ENCODE measurements at regions not wholly inside any gene's neighbourhood (a gene's known extent, or its start where the extent isn't known, plus 50 kb on each side); places are given as distances from the start of the nearest gene placed in this dataset.

GRCh38 chr9:680106-680505, 161.4 kb upstream of the DMRT1 start:
- DNase-seq (ENCODE audit: low spot score in 2 of 2) = no peak
- intact Hi-C loops (cut with DNase I; ENCODE audit: low total_unique reads) = no loop called here
- TF ChIP-seq POLR2A (IDR thresholded peaks at IDR 0.05) = no peak
- no peak for TF ChIP-seq CTCF (IDR thresholded peaks at IDR 0.05)
- 70 to 84% methylated on average over 5 of the region's 5 CpGs for WGBS, 2 donors
- H3K4me3 ChIP-seq (ENCODE audit: low read depth, poor library complexity, severe bottlenecking) = no peak overlapping the region

- no peak overlapping the region for H3K4me3 ChIP-seq (ENCODE audit: low read depth, poor library complexity, severe bottlenecking)
- TF ChIP-seq CTCF (IDR thresholded peaks at IDR 0.05) (peak in 1 of 3 donors; percentile 23), POLR2A (IDR thresholded peaks at IDR 0.05) (no peak)
- intact Hi-C loops (cut with DNase I; ENCODE audit: low total_unique reads) = no loop called here
- no peak for DNase-seq (ENCODE audit: low spot score in 2 of 2)
- WGBS, 2 donors = 84 to 85% methylated on average over 12 of the region's 12 CpGs
Measured at GRCh38 chr9:682633-683508, 158.6 kb upstream of the DMRT1 start.

GRCh38 chr9:683509-684021, 157.9 kb upstream of the DMRT1 start:
- intact Hi-C loops (cut with DNase I; ENCODE audit: low total_unique reads) = no loop called here
- DNase-seq (ENCODE audit: low spot score in 2 of 2) = no peak
- TF ChIP-seq POLR2A (IDR thresholded peaks at IDR 0.05) (no peak), CTCF (IDR thresholded peaks at IDR 0.05) (no peak)
- WGBS, 2 donors = 46 to 55% methylated on average over 2 of the region's 2 CpGs
- H3K4me3 ChIP-seq (ENCODE audit: low read depth, poor library complexity, severe bottlenecking) = no peak overlapping the region

- DNase-seq (ENCODE audit: low spot score in 2 of 2) = no peak
- intact Hi-C loops (cut with DNase I; ENCODE audit: low total_unique reads) = no loop called here
- WGBS, 2 donors = 23 to 25% methylated on average over 9 of the region's 9 CpGs
- TF ChIP-seq POLR2A (IDR thresholded peaks at IDR 0.05) (no peak), CTCF (IDR thresholded peaks at IDR 0.05) (no peak)
- no peak overlapping the region for H3K4me3 ChIP-seq (ENCODE audit: low read depth, poor library complexity, severe bottlenecking)
Measured at GRCh38 chr9:684054-684890, 157.2 kb upstream of the DMRT1 start.

- 15 to 23% methylated on average over 4 of the region's 4 CpGs for WGBS, 2 donors
- TF ChIP-seq CTCF (IDR thresholded peaks at IDR 0.05) (no peak), POLR2A (IDR thresholded peaks at IDR 0.05) (no peak)
- DNase-seq (ENCODE audit: low spot score in 2 of 2) = no peak
- no peak overlapping the region for H3K4me3 ChIP-seq (ENCODE audit: low read depth, poor library complexity, severe bottlenecking)
- intact Hi-C loops (cut with DNase I; ENCODE audit: low total_unique reads) = no loop called here
Measured at GRCh38 chr9:684941-685340, 156.6 kb upstream of the DMRT1 start.

Measured in lower leg skin (tissue), 4 donors.